Ovary (tissue), 3 donors: ENCODE measurements at regions not wholly inside any gene's neighbourhood (a gene's known extent, or its start where the extent isn't known, plus 50 kb on each side); places are given as distances from the start of the nearest gene placed in this dataset.

ENCODE experiments used
- CTCF ChIP-seq, 3 donors: fragments of 450-650 bp in 2 of 3; fragments of 200-600 bp in 1 of 3; IDR thresholded peaks; one replicate each; pipeline versions ENCODE4 v1.5.1 to v1.8.0; 2016 to 2022; ENCODE audit warnings: antibody characterized with exemption in 3 of 3, mild to moderate bottlenecking in 1 of 3
- EP300 ChIP-seq: sonication (generic); formaldehyde crosslinking; IDR thresholded peaks from one replicate; pipeline ENCODE4 v1.6.1; 2017; ENCODE audit warnings: antibody characterized with exemption
- POLR2A ChIP-seq: fragments of 450-650 bp; IDR thresholded peaks from one replicate; pipeline ENCODE4 v1.6.1; 2017; ENCODE audit warnings: antibody characterized with exemption, mild to moderate bottlenecking, moderate library complexity
- donor health status: DM: no; HTN: no; CAD: no.

- no peak for TF ChIP-seq CTCF (IDR thresholded peaks at IDR 0.05)
- no peak for TF ChIP-seq EP300
- TF ChIP-seq POLR2A = no peak
Measured at GRCh38 chr3:181929501-181929900, 217.8 kb downstream of the SOX2 start.
